ENCODE measurements at regions not wholly inside any gene's neighbourhood (a gene's known extent, or its start where the extent isn't known, plus 50 kb on each side); places are given as distances from the start of the nearest gene placed in this dataset.

DNA sequence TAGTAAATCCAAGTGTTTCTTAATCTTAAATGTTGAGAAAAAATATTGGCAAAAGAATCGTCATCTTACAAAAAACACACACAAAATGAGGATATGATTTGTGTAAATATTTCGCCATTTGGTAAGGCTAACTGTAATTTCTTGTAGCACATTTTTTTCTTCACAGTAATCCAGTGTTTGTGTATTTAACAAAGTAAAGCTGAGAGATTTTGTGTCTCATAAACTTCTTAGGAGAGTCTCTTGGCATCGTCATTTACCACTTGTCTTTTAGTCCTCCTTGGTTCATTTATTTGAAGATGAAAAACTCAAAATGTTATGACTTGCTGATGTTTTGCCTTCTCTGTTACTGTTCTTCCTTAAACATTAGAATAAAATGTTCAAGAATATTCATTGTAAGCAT is 326.7 kb upstream of the PITX2 start:
- ATAC-seq (no peak), FAIRE-seq (no peak), DNase-seq (ENCODE audit: low read depth in 1 of 2, low spot score in 1 of 2) (no peak)
- Histone ChIP-seq H3K4me2 (no peak overlapping the region), H3K27ac (no peak overlapping the region), H3K4me3 (no peak overlapping the region), H3K4me1 (no peaks in the 10 kb centered on the region), H3K9me3 (no peaks in the 10 kb centered on the region)
- TF ChIP-seq EHF (CRISPR knock-in tag; IDR thresholded peaks at IDR 0.05) (no peak), KDM5A (IDR thresholded peaks at IDR 0.05) (no peak), ESRRA (IDR thresholded peaks at IDR 0.05; ENCODE audit: borderline replicate concordance, low read length) (no peak), RARB (CRISPR knock-in tag; IDR thresholded peaks at IDR 0.05) (no peak), GATA3 (IDR thresholded peaks at IDR 0.05; ENCODE audit: borderline replicate concordance) (no peak), CHD4 (IDR thresholded peaks at IDR 0.05; ENCODE audit: borderline replicate concordance) (no peak), FOXS1 (CRISPR knock-in tag; IDR thresholded peaks at IDR 0.05) (no peak), SMC3 (IDR thresholded peaks at IDR 0.05) (no peak), CEBPB (IDR thresholded peaks at IDR 0.05) (no peak), MAFK (IDR thresholded peaks at IDR 0.05; ENCODE audit: partially characterized antibody) (no peak), SREBF2 (IDR thresholded peaks at IDR 0.05) (no peak), POLR2AphosphoS2 (conservative IDR thresholded peaks at IDR 0.05; ENCODE audit: low read length) (no peak), NR3C1 (IDR thresholded peaks at IDR 0.05) (no peak)
- TF ChIP-seq, protein P1, sequence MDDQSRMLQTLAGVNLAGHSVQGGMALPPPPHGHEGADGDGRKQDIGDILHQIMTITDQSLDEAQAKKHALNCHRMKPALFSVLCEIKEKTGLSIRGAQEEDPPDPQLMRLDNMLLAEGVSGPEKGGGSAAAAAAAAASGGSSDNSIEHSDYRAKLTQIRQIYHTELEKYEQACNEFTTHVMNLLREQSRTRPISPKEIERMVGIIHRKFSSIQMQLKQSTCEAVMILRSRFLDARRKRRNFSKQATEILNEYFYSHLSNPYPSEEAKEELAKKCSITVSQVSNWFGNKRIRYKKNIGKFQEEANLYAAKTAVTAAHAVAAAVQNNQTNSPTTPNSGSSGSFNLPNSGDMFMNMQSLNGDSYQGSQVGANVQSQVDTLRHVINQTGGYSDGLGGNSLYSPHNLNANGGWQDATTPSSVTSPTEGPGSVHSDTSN (IDR thresholded peaks at IDR 0.05), result no peak
- CTCF ChIA-PET, result no interaction called here
- POLR2A ChIA-PET, result no interaction called here
- 39% methylated on average over 3 of the region's 3 CpGs for WGBS (ENCODE audit: missing lambda C conversion rate)

DNA sequence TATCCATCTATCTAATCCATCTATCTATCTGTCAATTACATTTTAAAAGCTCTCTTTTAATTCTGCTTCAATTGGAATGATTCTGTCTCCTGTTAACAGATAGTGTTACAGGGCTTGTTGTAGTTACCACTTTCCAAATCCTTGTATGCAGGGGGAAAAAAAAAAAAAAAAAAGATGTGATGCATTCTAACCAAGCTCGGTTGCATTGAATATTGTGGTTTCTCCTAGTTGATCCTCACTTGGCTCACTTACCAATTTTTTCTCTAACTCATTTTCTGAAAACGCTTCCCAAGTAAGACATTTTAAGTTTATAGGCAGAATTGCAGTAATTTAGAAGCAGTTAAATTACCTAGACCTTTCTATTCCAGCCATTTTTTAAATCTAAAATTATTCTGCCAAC is 327.9 kb upstream of the PITX2 start:
- no peak for ATAC-seq
- TF ChIP-seq HOXB5 (CRISPR knock-in tag; IDR thresholded peaks at IDR 0.05) (no peak), ZSCAN20 (CRISPR knock-in tag; IDR thresholded peaks at IDR 0.05) (no peak), RNF2 (IDR thresholded peaks at IDR 0.05; ENCODE audit: borderline replicate concordance, low read depth) (no peak), HOXA7 (CRISPR knock-in tag; IDR thresholded peaks at IDR 0.05) (no peak), SREBF2 (IDR thresholded peaks at IDR 0.05) (no peak), ZC3H11A (IDR thresholded peaks at IDR 0.05) (no peak), POLR2A (IDR thresholded peaks at IDR 0.05; ENCODE audit: low read length) (no peak), CBX2 (IDR thresholded peaks at IDR 0.05; ENCODE audit: borderline replicate concordance, low read depth) (no peak)
- TF ChIP-seq, protein P2, sequence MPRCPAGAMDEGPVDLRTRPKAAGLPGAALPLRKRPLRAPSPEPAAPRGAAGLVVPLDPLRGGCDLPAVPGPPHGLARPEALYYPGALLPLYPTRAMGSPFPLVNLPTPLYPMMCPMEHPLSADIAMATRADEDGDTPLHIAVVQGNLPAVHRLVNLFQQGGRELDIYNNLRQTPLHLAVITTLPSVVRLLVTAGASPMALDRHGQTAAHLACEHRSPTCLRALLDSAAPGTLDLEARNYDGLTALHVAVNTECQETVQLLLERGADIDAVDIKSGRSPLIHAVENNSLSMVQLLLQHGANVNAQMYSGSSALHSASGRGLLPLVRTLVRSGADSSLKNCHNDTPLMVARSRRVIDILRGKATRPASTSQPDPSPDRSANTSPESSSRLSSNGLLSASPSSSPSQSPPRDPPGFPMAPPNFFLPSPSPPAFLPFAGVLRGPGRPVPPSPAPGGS (IDR thresholded peaks at IDR 0.05), result no peak
- no peak overlapping the region for H3K27ac ChIP-seq
- no peak overlapping the region for H3K4me2 ChIP-seq
- no peak overlapping the region for H3K4me3 ChIP-seq
- ChIA-PET POLR2A (no interaction called here), CTCF (no interaction called here)
- H3K4me1 ChIP-seq, result no peaks in the 10 kb centered on the region
- no peak for FAIRE-seq
- 19% methylated on average over 2 of the region's 2 CpGs for WGBS (ENCODE audit: missing lambda C conversion rate)
- no peak for DNase-seq (ENCODE audit: low read depth in 1 of 2, low spot score in 1 of 2)
- no peaks in the 10 kb centered on the region for H3K9me3 ChIP-seq

DNA sequence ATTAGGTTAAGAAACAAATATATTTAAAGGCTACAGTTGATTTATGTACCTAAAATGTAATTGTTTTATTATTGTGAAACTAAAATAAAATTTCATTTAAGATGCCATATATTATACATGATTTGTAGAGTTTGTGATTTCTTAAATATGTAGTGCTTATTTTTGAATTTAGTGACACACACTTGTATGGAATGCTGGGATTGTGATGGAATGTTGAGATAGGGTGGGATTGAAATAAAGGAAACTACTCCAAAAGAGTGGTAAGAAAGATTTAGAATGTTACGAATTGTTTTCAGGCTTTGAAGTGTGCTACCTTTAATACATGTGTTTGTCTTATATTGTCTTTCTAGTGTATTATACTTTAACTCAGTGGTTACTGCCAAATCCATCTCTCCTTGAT is 330.3 kb upstream of the PITX2 start:
- TF ChIP-seq CHD4 (IDR thresholded peaks at IDR 0.05; ENCODE audit: borderline replicate concordance) (no peak), POLR2AphosphoS2 (conservative IDR thresholded peaks at IDR 0.05; ENCODE audit: low read length) (no peak), HOXB5 (CRISPR knock-in tag; IDR thresholded peaks at IDR 0.05) (no peak), EP300 (IDR thresholded peaks at IDR 0.05) (no peak), ZSCAN20 (CRISPR knock-in tag; IDR thresholded peaks at IDR 0.05) (no peak)
- TF ChIP-seq, protein P3, sequence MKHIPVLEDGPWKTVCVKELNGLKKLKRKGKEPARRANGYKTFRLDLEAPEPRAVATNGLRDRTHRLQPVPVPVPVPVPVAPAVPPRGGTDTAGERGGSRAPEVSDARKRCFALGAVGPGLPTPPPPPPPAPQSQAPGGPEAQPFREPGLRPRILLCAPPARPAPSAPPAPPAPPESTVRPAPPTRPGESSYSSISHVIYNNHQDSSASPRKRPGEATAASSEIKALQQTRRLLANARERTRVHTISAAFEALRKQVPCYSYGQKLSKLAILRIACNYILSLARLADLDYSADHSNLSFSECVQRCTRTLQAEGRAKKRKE (CRISPR knock-in tag; IDR thresholded peaks at IDR 0.05; ENCODE audit: low read depth), result no peak
- TF ChIP-seq, protein P1 (IDR thresholded peaks at IDR 0.05), result no peak
- DNase-seq (ENCODE audit: low read depth in 1 of 2, low spot score in 1 of 2), result no peak
- ChIA-PET POLR2A (no interaction called here), CTCF (no interaction called here)
- no peak for FAIRE-seq
- H3K9me3 ChIP-seq, result no peaks in the 10 kb centered on the region
- ATAC-seq, result no peak
- H3K4me1 ChIP-seq, result no peaks in the 10 kb centered on the region
- H3K4me3 ChIP-seq, result no peak overlapping the region
- 69% methylated on average over 1 of the region's 1 CpG for WGBS (ENCODE audit: missing lambda C conversion rate)
- H3K4me2 ChIP-seq, result no peak overlapping the region
- H3K27ac ChIP-seq, result no peak overlapping the region
